ENCODE measurements at regions not wholly inside any gene's neighbourhood (a gene's known extent, or its start where the extent isn't known, plus 50 kb on each side); places are given as distances from the start of the nearest gene placed in this dataset.

GRCh38 chr17:54282886-54283285 is 460.2 kb downstream of the KIF2B start:
- no peaks in the 10 kb centered on the region for H3K36me3 ChIP-seq (ENCODE audit: insufficient read depth, low read length)
- H2AFZ ChIP-seq (ENCODE audit: low read length): no peak overlapping the region
- H3K9ac ChIP-seq (ENCODE audit: low read depth, low read length, poor library complexity, severe bottlenecking): no peak overlapping the region
- no peaks in the 10 kb centered on the region for H3K9me3 ChIP-seq (ENCODE audit: insufficient read depth, low read depth, low read length)
- no peaks in the 10 kb centered on the region for H3K9me2 ChIP-seq (replicated peaks; ENCODE audit: low read depth, low read length)
- no peaks in the 10 kb centered on the region for H3F3A ChIP-seq (ENCODE audit: low read depth)
- TF ChIP-seq EZH2phosphoT487 (IDR thresholded peaks at IDR 0.05; ENCODE audit: borderline replicate concordance): no peak
- no peak for TF ChIP-seq CTCF (conservative IDR thresholded peaks at IDR 0.05; ENCODE audit: low read length)
- no peaks in the 10 kb centered on the region for H4K20me1 ChIP-seq (ENCODE audit: insufficient read depth, low read length, poor library complexity, severe bottlenecking)
- no peak overlapping the region for H3K4me2 ChIP-seq (ENCODE audit: low read depth, low read length, poor library complexity, severe bottlenecking)
- no peak overlapping the region for H3K4me3 ChIP-seq (ENCODE audit: low read length, poor library complexity, severe bottlenecking)
- H3K79me2 ChIP-seq (ENCODE audit: insufficient read depth, low read length): no peaks in the 10 kb centered on the region
- no peaks in the 10 kb centered on the region for H3K27me3 ChIP-seq (ENCODE audit: insufficient read depth, low read length, poor library complexity, severe bottlenecking)
- no peaks in the 10 kb centered on the region for H3K4me1 ChIP-seq (ENCODE audit: insufficient read depth, low read length, poor library complexity, severe bottlenecking)

- H3K4me2 ChIP-seq (ENCODE audit: low read depth, low read length, poor library complexity, severe bottlenecking): no peak overlapping the region
Observed at GRCh38 chr17:54307351-54307750, 484.6 kb downstream of the KIF2B start.

GRCh38 chr17:54324813-54325212 is 502.1 kb downstream of the KIF2B start:
- no peaks in the 10 kb centered on the region for H3K27me3 ChIP-seq (ENCODE audit: insufficient read depth, low read length, poor library complexity, severe bottlenecking)
- H3K36me3 ChIP-seq (ENCODE audit: insufficient read depth, low read length): no peaks in the 10 kb centered on the region
- no peak for TF ChIP-seq CTCF (conservative IDR thresholded peaks at IDR 0.05; ENCODE audit: low read length)
- TF ChIP-seq EZH2phosphoT487 (IDR thresholded peaks at IDR 0.05; ENCODE audit: borderline replicate concordance): no peak
- H2AFZ ChIP-seq (ENCODE audit: low read length): no peak overlapping the region
- H3K4me3 ChIP-seq (ENCODE audit: low read length, poor library complexity, severe bottlenecking): no peak overlapping the region
- H3F3A ChIP-seq (ENCODE audit: low read depth): no peaks in the 10 kb centered on the region
- H3K79me2 ChIP-seq (ENCODE audit: insufficient read depth, low read length): no peaks in the 10 kb centered on the region
- no peaks in the 10 kb centered on the region for H3K9me2 ChIP-seq (replicated peaks; ENCODE audit: low read depth, low read length)
- H3K9ac ChIP-seq (ENCODE audit: low read depth, low read length, poor library complexity, severe bottlenecking): no peak overlapping the region
- no peaks in the 10 kb centered on the region for H4K20me1 ChIP-seq (ENCODE audit: insufficient read depth, low read length, poor library complexity, severe bottlenecking)
- H3K4me1 ChIP-seq (ENCODE audit: insufficient read depth, low read length, poor library complexity, severe bottlenecking): no peaks in the 10 kb centered on the region
- H3K9me3 ChIP-seq (ENCODE audit: insufficient read depth, low read depth, low read length): no peaks in the 10 kb centered on the region
- H3K4me2 ChIP-seq (ENCODE audit: low read depth, low read length, poor library complexity, severe bottlenecking): no peak overlapping the region

More at GRCh38 chr17:54307351-54307750, 484.6 kb downstream of the KIF2B start:
- Histone ChIP-seq H2AFZ (ENCODE audit: low read length) (no peak overlapping the region), H3K9ac (ENCODE audit: low read depth, low read length, poor library complexity, severe bottlenecking) (no peak overlapping the region), H3K9me3 (ENCODE audit: insufficient read depth, low read depth, low read length) (no peaks in the 10 kb centered on the region), H3K9me2 (replicated peaks; ENCODE audit: low read depth, low read length) (no peaks in the 10 kb centered on the region), H3K36me3 (ENCODE audit: insufficient read depth, low read length) (no peaks in the 10 kb centered on the region), H3K4me1 (ENCODE audit: insufficient read depth, low read length, poor library complexity, severe bottlenecking) (no peaks in the 10 kb centered on the region), H3K27me3 (ENCODE audit: insufficient read depth, low read length, poor library complexity, severe bottlenecking) (no peaks in the 10 kb centered on the region), H3K79me2 (ENCODE audit: insufficient read depth, low read length) (no peaks in the 10 kb centered on the region), H3K4me3 (ENCODE audit: low read length, poor library complexity, severe bottlenecking) (no peak overlapping the region), H3F3A (ENCODE audit: low read depth) (no peaks in the 10 kb centered on the region), H4K20me1 (ENCODE audit: insufficient read depth, low read length, poor library complexity, severe bottlenecking) (no peaks in the 10 kb centered on the region)
- TF ChIP-seq CTCF (conservative IDR thresholded peaks at IDR 0.05; ENCODE audit: low read length) (no peak), EZH2phosphoT487 (IDR thresholded peaks at IDR 0.05; ENCODE audit: borderline replicate concordance) (no peak)

Measured in Loucy (cell line).